Sigmoid colon (tissue), 6 donors: ENCODE measurements at regions not wholly inside any gene's neighbourhood (a gene's known extent, or its start where the extent isn't known, plus 50 kb on each side); places are given as distances from the start of the nearest gene placed in this dataset.

ENCODE experiments used
- DNase-seq: peaks from one replicate; pipeline ENCODE4 v3.0.0-alpha.2; 2019
- H3K27ac ChIP-seq, 4 donors: fragments of 200-600 bp; sonication (generic); one replicate each; pipeline ENCODE4 v1.5.1; 2016 to 2019; ENCODE audit warnings: mild to moderate bottlenecking in 1 of 4
- H3K27me3 ChIP-seq, 3 donors: fragments of 200-600 bp; sonication (generic); one replicate each; pipeline ENCODE4 v1.5.1; 2019; ENCODE audit warnings: mild to moderate bottlenecking in 1 of 3
- H3K36me3 ChIP-seq, 4 donors: fragments of 200-600 bp; sonication (generic); one replicate each; pipeline ENCODE4 v1.5.1; 2016 to 2019
- H3K4me1 ChIP-seq, 4 donors: fragments of 200-600 bp; sonication (generic); one replicate each; pipeline ENCODE4 v1.5.1; 2017 to 2019
- H3K4me3 ChIP-seq, 4 donors: fragments of 200-600 bp; sonication (generic); one replicate each; pipeline ENCODE4 v1.5.1; 2017 to 2019; ENCODE audit warnings: mild to moderate bottlenecking in 2 of 4, moderate library complexity in 1 of 4
- H3K9me3 ChIP-seq, 4 donors: fragments of 200-600 bp in 3 of 4; sonication (generic) in 3 of 4; one replicate each; pipeline versions ENCODE4 v1.5.1 to v1.6.1; 2013 to 2019
- EP300 ChIP-seq, 4 donors: sonication (generic); formaldehyde crosslinking; IDR thresholded peaks; one replicate each; pipeline ENCODE4 v1.6.1; 2017; ENCODE audit warnings: antibody characterized with exemption in 4 of 4
- POLR2A ChIP-seq, 2 donors: fragments of 450-650 bp; IDR thresholded peaks; one replicate each; pipeline ENCODE4 v1.6.1; 2016; ENCODE audit warnings: antibody characterized with exemption in 2 of 2, mild to moderate bottlenecking in 2 of 2, moderate library complexity in 2 of 2
- POLR2AphosphoS5 ChIP-seq, 4 donors: sonication (generic); formaldehyde crosslinking; IDR thresholded peaks; one replicate each; pipeline ENCODE4 v1.6.1; 2017; ENCODE audit warnings: antibody characterized with exemption in 4 of 4
- WGBS, 2 donors: extraction: QIAGEN DNeasy Blood & Tissue Kit; methylation state at CpG; one replicate each; pipeline ENCODE4 v1.1.7; 2013; 5-methylcytosine and 5-hydroxymethylcytosine counted together
- intact Hi-C: fragments of 100-400 bp; cut with DNase I; formaldehyde crosslinking; loops from one replicate; pipeline ENCODE4 v1.15.1; 2023
- TF ChIP-seq, protein P1 (sequence below), 4 experiments: fragments of 450-650 bp in 3 of 4; fragments of 200-600 bp in 1 of 4; IDR thresholded peaks; one replicate each; pipeline ENCODE4 v1.5.1; 2016 to 2019; ENCODE audit warnings: antibody characterized with exemption in 4 of 4, mild to moderate bottlenecking in 3 of 4, moderate library complexity in 2 of 4
- donor health status: healthy with polysubstance abuse.
- donor health status: healthy.

DNA sequence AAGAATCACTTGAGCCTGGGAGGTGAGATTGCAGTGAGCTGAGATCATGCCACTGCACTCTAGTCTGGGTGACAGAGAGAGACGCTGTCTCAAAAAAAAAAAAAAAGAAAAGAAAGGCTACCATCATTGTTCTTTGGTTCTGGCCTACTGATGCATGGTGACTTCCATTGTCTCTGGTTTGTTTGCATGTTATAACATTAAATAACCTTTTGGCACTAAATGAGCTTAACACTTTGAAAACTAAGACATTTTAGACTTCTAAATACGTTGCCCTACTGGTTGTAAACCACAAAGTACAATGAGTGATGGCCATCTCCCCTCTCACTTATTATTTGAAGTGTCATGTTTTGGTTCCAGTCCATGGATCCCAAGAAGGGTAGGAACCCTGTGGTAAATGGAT, 152.9 kb upstream of the CPM start:
- H3K4me3 ChIP-seq, result no peak overlapping the region
- intact Hi-C loops, result no loop called here
- H3K27ac ChIP-seq, result no peak overlapping the region
- no peaks in the 10 kb centered on the region for H3K27me3 ChIP-seq
- H3K9me3 ChIP-seq, result no peaks in the 10 kb centered on the region
- TF ChIP-seq, protein P1, sequence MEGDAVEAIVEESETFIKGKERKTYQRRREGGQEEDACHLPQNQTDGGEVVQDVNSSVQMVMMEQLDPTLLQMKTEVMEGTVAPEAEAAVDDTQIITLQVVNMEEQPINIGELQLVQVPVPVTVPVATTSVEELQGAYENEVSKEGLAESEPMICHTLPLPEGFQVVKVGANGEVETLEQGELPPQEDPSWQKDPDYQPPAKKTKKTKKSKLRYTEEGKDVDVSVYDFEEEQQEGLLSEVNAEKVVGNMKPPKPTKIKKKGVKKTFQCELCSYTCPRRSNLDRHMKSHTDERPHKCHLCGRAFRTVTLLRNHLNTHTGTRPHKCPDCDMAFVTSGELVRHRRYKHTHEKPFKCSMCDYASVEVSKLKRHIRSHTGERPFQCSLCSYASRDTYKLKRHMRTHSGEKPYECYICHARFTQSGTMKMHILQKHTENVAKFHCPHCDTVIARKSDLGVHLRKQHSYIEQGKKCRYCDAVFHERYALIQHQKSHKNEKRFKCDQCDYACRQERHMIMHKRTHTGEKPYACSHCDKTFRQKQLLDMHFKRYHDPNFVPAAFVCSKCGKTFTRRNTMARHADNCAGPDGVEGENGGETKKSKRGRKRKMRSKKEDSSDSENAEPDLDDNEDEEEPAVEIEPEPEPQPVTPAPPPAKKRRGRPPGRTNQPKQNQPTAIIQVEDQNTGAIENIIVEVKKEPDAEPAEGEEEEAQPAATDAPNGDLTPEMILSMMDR (IDR thresholded peaks at IDR 0.05), result no peak
- TF ChIP-seq EP300 (IDR thresholded peaks at IDR 0.05), result no peak
- no peak for TF ChIP-seq POLR2AphosphoS5 (IDR thresholded peaks at IDR 0.05)
- TF ChIP-seq POLR2A (IDR thresholded peaks at IDR 0.05), result no peak
- 90 to 93% methylated on average over 2 of the region's 2 CpGs for WGBS, 2 donors
- peaks cover 0 to 9% (median 0%) of the 10 kb centered on the region in 4 donors for H3K4me1 ChIP-seq
- H3K36me3 ChIP-seq, result no peaks in the 10 kb centered on the region
- DNase-seq, result no peak

DNA sequence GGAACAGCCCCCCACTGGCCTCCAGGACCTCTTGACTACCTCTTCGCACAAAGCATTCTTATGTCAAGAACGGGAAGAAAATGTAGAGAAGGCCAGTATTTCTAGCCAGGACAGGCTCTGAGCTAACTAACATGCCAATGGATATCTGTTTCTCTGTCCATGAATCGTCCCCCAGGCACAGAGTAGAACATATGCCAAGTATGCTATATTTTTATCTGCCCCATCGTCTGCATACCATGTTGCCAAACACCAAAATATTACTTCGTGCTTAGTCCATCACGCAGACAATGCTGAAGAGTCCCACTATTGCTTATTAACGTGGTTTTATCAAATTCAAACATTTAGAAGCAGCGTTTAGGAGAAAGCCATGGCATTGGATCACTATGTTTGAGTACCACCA, 151.4 kb upstream of the CPSF6 start:
- Histone ChIP-seq H3K36me3 (no peaks in the 10 kb centered on the region), H3K4me3 (no peak overlapping the region), H3K27me3 (no peaks in the 10 kb centered on the region), H3K27ac (no peak overlapping the region), H3K9me3 (no peaks in the 10 kb centered on the region), H3K4me1 (peaks cover 0 to 13% (median 0%) of the 10 kb centered on the region in 4 donors)
- TF ChIP-seq EP300 (IDR thresholded peaks at IDR 0.05) (no peak), POLR2A (IDR thresholded peaks at IDR 0.05) (no peak), POLR2AphosphoS5 (IDR thresholded peaks at IDR 0.05) (no peak)
- TF ChIP-seq, protein P1 (IDR thresholded peaks at IDR 0.05), result no peak
- intact Hi-C loops, result no loop called here
- no peak for DNase-seq
- 89 to 92% methylated on average over 8 of the region's 8 CpGs for WGBS, 2 donors

DNA sequence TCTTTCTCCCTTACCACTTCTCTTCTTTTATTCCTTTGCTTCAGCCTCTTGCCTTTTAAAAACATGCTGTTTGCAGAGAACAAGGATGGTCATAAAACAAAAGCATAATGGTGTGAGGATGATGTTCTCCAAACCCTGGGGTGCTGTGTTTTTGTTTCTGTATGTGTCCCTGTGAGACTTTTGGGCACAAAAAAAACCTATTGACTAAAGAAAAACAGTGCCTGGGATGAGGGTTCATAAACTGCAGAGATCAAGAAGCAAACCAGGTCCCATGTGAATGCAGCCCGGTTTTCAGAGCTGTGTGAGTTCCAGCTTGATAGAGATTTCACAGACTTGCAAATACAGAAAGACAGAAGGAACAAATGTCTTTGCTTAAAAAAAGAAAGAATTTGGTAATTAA, 148.6 kb upstream of the CPSF6 start:
- TF ChIP-seq POLR2A (IDR thresholded peaks at IDR 0.05) (no peak), POLR2AphosphoS5 (IDR thresholded peaks at IDR 0.05) (no peak), EP300 (IDR thresholded peaks at IDR 0.05) (no peak)
- TF ChIP-seq, protein P1 (IDR thresholded peaks at IDR 0.05), result no peak
- peaks cover 0 to 4% (median 0%) of the 10 kb centered on the region in 4 donors for H3K4me1 ChIP-seq
- H3K27me3 ChIP-seq, result no peaks in the 10 kb centered on the region
- DNase-seq, result no peak
- no peak overlapping the region for H3K4me3 ChIP-seq
- no peak overlapping the region for H3K27ac ChIP-seq
- no peaks in the 10 kb centered on the region for H3K36me3 ChIP-seq
- 73 to 76% methylated on average over 1 of the region's 1 CpG for WGBS, 2 donors
- intact Hi-C loops, result no loop called here
- H3K9me3 ChIP-seq, result no peaks in the 10 kb centered on the region

DNA sequence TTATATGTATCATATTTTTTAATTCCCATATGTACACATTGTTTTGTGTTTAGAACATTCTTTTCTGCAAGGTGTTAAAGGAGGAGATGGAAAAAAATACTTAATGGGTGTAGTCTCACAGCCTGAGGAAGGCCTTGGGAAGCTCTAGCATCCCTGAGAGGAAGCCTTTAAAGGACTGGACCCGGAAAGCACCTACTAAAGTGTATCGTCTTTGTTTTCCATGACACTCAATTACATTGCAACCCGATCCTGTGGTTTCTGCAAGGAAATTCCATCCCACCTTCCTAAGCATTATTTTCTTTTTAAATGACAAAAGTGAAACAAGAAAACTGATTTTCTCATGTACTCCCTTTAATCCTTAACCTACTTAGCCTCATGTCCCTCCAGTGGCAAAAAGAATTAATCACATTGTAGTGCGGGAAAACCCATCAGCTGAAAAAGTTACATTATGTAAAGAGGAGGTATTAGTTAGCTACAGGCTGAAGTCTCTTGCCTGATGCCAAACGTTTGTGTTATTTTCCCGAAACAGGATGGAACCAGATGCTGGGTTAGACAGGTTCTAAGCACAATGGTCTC, 147.8 kb upstream of the CPSF6 start:
- no peaks in the 10 kb centered on the region for H3K27me3 ChIP-seq
- TF ChIP-seq, protein P1 (IDR thresholded peaks at IDR 0.05), result no peak
- TF ChIP-seq EP300 (IDR thresholded peaks at IDR 0.05), result no peak
- no peak for TF ChIP-seq POLR2AphosphoS5 (IDR thresholded peaks at IDR 0.05)
- no peak for TF ChIP-seq POLR2A (IDR thresholded peaks at IDR 0.05)
- H3K9me3 ChIP-seq, result no peaks in the 10 kb centered on the region
- no peaks in the 10 kb centered on the region for H3K36me3 ChIP-seq
- H3K4me1 ChIP-seq, result peaks cover 0 to 5% (median 0%) of the 10 kb centered on the region in 4 donors
- intact Hi-C loops, result no loop called here
- H3K4me3 ChIP-seq, result no peak overlapping the region
- 76 to 82% methylated on average over 6 of the region's 6 CpGs for WGBS, 2 donors
- no peak overlapping the region for H3K27ac ChIP-seq
- DNase-seq, result no peak

DNA sequence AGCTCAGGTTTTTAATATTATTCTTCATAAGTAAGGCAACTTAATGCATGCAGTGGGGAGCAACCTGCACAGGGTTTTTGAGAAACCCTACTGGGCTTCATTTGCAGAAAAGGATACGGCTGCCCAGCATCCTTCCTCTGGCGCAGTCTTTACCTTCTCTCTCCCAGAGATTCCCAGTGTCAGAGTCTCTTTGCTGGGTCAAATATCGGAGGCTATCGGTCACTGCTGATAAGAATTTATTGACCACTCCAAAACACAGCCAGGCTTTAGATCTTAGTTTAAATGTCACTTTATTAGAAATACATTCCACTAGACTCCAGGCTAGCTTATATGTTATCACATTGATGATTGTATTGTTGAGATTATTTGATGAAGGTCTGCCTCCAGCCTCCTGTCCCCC, 147.2 kb upstream of the CPSF6 start:
- Histone ChIP-seq H3K9me3 (no peaks in the 10 kb centered on the region), H3K27me3 (no peaks in the 10 kb centered on the region), H3K36me3 (no peaks in the 10 kb centered on the region), H3K4me3 (no peak overlapping the region), H3K27ac (no peak overlapping the region), H3K4me1 (peaks cover 0 to 6% (median 0%) of the 10 kb centered on the region in 4 donors)
- intact Hi-C loops, result no loop called here
- no peak for TF ChIP-seq EP300 (IDR thresholded peaks at IDR 0.05)
- DNase-seq, result no peak
- 92 to 95% methylated on average over 4 of the region's 4 CpGs for WGBS, 2 donors
